ENCODE measurements at regions not wholly inside any gene's neighbourhood (a gene's known extent, or its start where the extent isn't known, plus 50 kb on each side); places are given as distances from the start of the nearest gene placed in this dataset.

DNA sequence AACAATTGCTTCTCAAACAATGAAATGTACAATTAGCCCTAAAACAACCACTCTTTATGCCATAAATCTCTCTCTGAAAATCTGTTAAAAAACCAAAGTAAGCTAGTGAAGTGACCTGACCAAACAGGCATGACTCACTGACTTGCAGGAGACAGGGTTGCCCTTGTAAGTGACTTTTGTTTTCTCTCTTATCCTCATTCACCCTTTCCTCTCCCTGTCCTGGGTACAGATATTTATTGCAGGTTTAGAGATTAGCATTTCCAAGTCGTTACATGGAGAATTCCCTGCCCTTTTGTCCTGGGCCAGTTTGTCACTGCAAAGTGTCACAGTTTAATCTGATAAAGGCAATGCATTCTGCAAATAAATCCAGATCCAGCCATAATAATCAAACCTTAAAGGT is 484.2 kb downstream of the IRX1 start:
- DNase-seq (ENCODE audit: low read depth): no peak

GRCh38 chr5:4080370-4080769 is 484.7 kb downstream of the IRX1 start:
- DNase-seq (ENCODE audit: low read depth): no peak

GRCh38 chr5:4081059-4081458 is 485.4 kb downstream of the IRX1 start:
- DNase-seq (ENCODE audit: low read depth): no peak

DNA sequence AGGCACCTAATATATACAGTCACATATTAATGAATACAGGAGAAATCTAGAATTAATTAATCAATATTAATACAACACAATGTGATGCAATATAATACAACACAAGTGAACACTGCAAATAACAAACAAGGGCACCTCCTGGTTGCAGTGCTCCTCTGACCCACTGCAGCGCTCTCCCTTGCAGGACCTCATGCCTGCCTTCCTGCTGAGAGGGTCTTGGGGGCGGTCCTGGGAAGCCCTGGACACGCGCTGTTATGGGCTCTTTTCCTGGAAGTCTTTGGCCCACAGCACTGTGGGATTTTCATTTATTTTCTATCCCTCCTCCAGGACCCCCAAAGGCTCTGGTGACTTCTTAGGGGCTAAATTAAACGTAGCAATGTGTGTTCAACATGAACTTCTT is 485.8 kb downstream of the IRX1 start:
- DNase-seq (ENCODE audit: low read depth): no peak

- no peak for DNase-seq (ENCODE audit: low read depth)
Observed at GRCh38 chr5:4082966-4083564, 487.4 kb downstream of the IRX1 start.

GRCh38 chr5:4083591-4084337 is 488.1 kb downstream of the IRX1 start:
- no peak for DNase-seq (ENCODE audit: low read depth)

- DNase-seq (ENCODE audit: low read depth): no peak
Observed at GRCh38 chr5:4086081-4086480, 490.4 kb downstream of the IRX1 start.

DNA sequence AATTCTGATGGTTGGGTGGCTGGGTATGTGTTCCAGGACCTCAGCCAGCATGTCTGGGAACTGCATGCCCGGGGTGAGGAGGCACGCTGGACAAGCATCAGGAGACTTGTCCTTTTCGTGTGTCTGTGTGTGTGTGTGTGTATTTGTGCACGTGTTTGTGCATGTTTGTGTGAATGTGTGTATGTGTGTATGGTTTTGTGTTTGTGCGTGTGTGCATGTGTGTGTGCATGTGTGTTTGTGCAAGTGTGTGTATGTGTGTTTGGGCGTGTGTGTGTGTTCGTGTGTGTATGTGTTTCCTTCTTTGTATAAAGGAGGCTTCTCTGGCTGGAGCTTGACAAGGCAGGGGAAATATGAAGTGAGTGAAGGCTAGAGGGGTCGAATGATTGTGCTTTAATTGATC is 491.5 kb downstream of the IRX1 start:
- no peak for DNase-seq (ENCODE audit: low read depth)

- no peak for DNase-seq (ENCODE audit: low read depth)
Observed at GRCh38 chr5:4089087-4089486, 493.5 kb downstream of the IRX1 start.

- no peak for DNase-seq (ENCODE audit: low read depth)
Observed at GRCh38 chr5:4093236-4093635, 497.6 kb downstream of the IRX1 start.

DNA sequence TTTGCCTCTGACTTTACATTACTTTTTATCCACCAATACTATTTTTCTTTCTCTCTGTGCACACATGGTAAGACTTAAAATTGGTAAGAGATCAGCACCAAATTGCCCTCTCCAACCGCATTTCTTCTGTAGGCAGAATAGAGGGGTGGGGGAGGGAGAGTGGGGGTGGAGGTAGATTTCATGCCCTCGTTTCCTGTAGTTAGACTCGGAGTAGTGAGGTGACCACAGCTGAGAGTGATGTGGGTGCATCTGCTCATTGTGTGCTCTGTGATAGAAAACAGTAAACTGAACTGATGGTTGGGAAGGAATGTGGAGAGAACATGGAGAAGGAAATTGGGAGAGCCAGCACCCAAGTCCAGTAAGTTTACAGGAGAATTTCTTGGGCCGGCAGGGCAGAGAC is 498.3 kb downstream of the IRX1 start:
- no peak for DNase-seq (ENCODE audit: low read depth)

DNA sequence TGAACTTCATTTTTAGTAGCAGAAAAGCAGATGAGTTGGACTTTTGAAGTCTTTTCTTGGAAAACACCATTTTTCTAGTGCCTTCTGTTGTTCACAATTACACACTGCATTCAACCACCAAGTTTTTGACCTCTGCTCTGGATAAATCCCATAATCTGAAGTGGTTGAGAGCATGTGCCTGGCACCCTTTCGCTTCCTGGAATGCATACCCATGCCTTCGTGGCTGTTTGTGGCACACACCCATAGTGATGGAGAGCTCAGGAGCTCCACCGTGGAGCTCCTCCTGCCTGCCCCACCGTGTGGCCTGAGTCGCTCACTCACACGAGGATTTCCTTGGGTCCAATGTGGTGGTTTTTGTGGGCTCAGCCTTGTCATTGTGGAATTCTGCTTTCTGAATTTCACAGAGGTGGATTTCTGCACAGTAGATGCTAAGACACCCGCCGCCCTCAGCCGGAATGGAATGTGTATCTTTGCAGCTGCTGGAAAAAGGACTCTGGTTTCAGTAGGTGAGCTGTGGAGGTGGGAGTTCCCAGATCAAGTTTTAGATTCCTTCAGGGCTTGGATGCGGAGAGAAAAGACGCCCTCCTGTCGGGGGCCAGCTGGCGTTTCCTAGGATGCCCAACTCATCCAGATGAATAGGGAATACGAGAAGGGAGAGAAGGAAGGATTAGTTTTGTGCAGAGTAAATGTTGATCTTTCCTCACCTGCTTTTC is 500.4 kb downstream of the IRX1 start:
- no peak for DNase-seq (ENCODE audit: low read depth)

GRCh38 chr5:4097199-4097598 is 501.6 kb downstream of the IRX1 start:
- DNase-seq (ENCODE audit: low read depth): no peak

DNA sequence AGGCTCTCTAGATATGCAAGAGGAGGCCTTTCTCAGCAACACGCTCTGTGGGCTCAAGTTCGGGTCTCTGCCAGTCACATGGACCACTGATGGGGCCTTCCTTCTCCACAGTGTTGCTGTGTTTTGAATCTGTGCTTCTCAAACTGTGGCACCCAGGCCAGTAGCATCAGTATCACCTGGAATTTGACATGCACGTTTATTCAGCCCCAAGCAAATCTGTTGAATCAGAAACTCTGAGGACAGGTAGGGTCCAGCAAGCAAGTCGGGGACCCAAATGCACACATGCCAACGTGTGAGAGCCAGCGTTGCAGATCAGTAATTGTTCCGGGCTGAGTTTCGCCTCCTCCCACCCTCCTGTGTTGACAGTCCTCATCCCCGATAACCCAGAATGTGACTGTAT is 502.6 kb downstream of the IRX1 start:
- DNase-seq (ENCODE audit: low read depth): no peak

DNA sequence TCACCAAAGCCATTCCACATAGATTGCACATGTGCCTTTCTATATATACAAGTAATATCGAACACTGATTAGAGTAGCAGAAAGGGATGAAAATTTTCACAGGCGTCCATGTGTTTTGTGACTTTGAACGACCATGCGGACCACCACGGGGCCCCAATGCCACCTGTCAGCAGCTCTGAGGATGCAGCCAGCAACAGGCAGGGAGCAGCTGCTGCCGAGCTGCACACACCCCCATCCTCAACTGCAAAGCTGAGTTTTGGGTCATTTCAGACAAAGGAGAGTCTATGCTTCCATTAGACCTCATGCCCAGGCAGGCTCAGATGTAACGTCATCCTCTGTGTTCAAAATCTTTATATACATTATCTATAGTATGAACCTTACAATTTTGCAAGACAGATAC is 503.8 kb downstream of the IRX1 start:
- DNase-seq (ENCODE audit: low read depth): no peak

DNA sequence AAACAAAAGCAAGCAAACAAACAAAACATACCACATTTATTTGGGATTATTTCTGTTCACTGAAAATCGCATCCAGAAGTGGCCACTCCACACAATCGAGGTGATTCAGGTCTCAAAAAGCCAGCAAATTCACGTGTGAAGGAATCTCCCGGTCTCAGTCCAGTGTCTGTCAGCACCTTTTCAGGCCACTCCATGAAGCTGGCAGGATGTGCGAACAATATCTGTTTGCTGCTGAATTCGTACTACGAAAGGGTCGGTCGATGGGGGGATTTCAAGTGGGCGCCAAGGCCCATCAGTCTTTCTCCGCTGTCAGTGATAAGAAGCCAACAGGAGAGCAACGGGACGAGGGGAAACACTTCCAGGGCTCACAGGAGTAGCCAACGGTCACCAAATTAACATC is 505.1 kb downstream of the IRX1 start:
- DNase-seq (ENCODE audit: low read depth): no peak

DNA sequence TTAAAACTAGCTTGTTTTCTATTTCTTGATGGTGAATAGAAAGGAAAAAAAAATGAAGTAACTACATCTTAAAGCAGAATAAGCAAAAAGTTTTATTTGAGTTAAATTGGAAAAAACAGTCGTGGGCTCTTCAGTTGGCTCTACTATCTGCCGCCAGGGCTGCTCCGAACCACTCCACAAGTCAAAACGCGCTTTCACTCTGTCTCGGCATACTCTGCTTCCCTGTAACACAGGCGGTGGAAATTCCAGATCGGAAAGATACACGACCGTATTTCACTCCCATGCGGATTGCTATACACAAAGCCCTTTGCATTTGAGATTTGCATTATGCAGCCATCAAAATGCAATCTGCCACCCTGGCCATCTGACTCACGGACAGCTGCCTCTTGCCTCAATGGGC is 505.6 kb downstream of the IRX1 start:
- no peak for DNase-seq (ENCODE audit: low read depth)

DNA sequence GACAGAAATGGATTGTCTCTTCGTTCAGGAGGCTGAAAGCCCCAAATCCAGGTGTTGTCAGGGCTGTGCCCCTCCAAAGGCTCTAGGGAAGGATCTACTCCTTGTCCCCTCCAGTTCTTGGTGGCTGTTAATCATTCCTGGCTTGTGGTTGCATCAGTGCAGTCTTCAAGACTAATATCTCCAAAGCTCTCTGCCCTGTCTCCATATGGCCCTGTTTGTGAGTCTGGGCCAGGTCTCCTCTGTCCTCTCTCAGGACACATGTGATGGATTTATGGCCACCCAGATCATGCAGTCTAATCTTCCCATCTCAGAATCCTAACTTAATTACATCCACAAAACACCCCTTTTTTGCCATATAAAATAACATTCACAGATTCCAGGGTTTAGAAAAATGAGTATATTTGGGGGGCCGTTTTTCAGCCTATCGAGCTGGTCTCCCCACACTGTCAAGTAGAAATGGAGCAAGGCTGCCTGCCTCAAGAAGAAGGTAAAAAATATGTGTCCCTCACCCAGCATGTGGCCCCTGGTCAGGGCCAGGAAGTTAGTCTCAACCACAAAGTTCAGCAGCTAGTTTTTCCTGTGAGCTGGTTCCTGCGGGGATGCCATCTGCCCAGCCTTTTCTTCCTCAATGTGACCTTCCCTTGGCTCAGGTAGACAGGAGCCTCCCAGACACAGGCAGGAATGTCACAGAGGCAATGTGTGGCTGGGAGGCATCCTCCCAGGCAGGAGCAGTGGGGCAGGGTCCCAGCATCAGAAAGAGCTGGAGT is 509.4 kb downstream of the IRX1 start:
- DNase-seq (ENCODE audit: low read depth): no peak

GRCh38 chr5:4108690-4109089 is 513.1 kb downstream of the IRX1 start:
- no peak for DNase-seq (ENCODE audit: low read depth)

- no peak for DNase-seq (ENCODE audit: low read depth)
Observed at GRCh38 chr5:4113426-4113825, 517.8 kb downstream of the IRX1 start.

GRCh38 chr5:4113905-4114304 is 518.3 kb downstream of the IRX1 start:
- no peak for DNase-seq (ENCODE audit: low read depth)

DNA sequence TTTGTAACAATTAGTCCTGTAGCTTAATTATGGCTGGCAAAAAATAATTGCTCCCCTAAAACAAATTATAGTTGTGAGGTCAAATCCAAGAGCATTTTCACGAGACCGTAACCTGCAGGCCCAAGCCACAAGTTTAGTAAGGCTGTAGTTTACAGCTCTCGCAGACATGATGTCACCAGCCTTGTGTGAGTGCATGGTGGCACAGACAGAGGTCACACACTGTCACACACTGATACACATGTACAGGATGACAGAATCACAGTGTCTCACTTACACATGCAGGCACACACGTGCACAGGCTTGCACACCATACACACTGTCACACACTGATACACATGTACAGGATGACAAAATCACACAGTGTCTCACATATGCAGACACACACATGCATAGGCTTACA is 518.8 kb downstream of the IRX1 start:
- DNase-seq (ENCODE audit: low read depth): no peak

- DNase-seq (ENCODE audit: low read depth): no peak
Observed at GRCh38 chr5:4116834-4117233, 521.2 kb downstream of the IRX1 start.
